GM18858 (cell line): ENCODE measurements at regions not wholly inside any gene's neighbourhood (a gene's known extent, or its start where the extent isn't known, plus 50 kb on each side); places are given as distances from the start of the nearest gene placed in this dataset.
"Not testable (repeated sequence)": the region's sequence is repeated elsewhere in the genome, so short reads cannot be mapped to it uniquely, and the experiment has no call there.

Source experiments
- ATAC-seq: cut with Tn5 transposase; IDR thresholded peaks from one replicate; pipeline ENCODE4 v1.9.1; 2021; ENCODE audit not compliant: unreplicated experiment

- no peak for ATAC-seq
Measured at GRCh38 chr21:15275615-15276235, 210.9 kb upstream of the NRIP1 start.

- ATAC-seq: no peak
Measured at GRCh38 chr21:15276243-15276642, 211.4 kb upstream of the NRIP1 start.

GRCh38 chr21:15277466-15277865, 212.7 kb upstream of the NRIP1 start:
- ATAC-seq: no peak

GRCh38 chr21:15278279-15278678, 213.5 kb upstream of the NRIP1 start:
- ATAC-seq: no peak

- no peak for ATAC-seq
Measured at GRCh38 chr21:15278851-15279250, 214.1 kb upstream of the NRIP1 start.

GRCh38 chr21:15279482-15279881, 214.7 kb upstream of the NRIP1 start:
- ATAC-seq: no peak

GRCh38 chr21:15281714-15282113, 216.9 kb upstream of the NRIP1 start:
- ATAC-seq: no peak

GRCh38 chr21:15282665-15283064, 217.9 kb upstream of the NRIP1 start:
- no peak for ATAC-seq

GRCh38 chr21:15283138-15283537, 218.3 kb upstream of the NRIP1 start:
- ATAC-seq: no peak

GRCh38 chr21:15283789-15284188, 219.0 kb upstream of the NRIP1 start:
- no peak for ATAC-seq

- no peak for ATAC-seq
Measured at GRCh38 chr21:15285556-15285955, 220.8 kb upstream of the NRIP1 start.

- ATAC-seq: no peak
Measured at GRCh38 chr21:15289246-15289645, 224.4 kb upstream of the NRIP1 start.

GRCh38 chr21:15289896-15290841, 225.4 kb upstream of the NRIP1 start:
- no peak for ATAC-seq

- ATAC-seq: no peak
Measured at GRCh38 chr21:15291621-15292266, 226.9 kb upstream of the NRIP1 start.

GRCh38 chr21:15293240-15293639, 228.4 kb upstream of the NRIP1 start:
- no peak for ATAC-seq

GRCh38 chr21:15295875-15296274, 231.1 kb upstream of the NRIP1 start:
- ATAC-seq: no peak

GRCh38 chr21:15297824-15298223, 233.0 kb upstream of the NRIP1 start:
- ATAC-seq: no peak

- ATAC-seq: no peak
Measured at GRCh38 chr21:15298306-15298705, 233.5 kb upstream of the NRIP1 start.

- ATAC-seq: not testable (repeated sequence)
Measured at GRCh38 chr21:15298755-15299154, 234.0 kb upstream of the NRIP1 start.

- no peak for ATAC-seq
Measured at GRCh38 chr21:15300131-15300530, 235.3 kb upstream of the NRIP1 start.

GRCh38 chr21:15301014-15301413, 236.2 kb upstream of the NRIP1 start:
- no peak for ATAC-seq

GRCh38 chr21:15301736-15302135, 236.9 kb upstream of the NRIP1 start:
- no peak for ATAC-seq
